Activated CD4-positive, CD25-positive, alpha-beta regulatory T cell (primary cell): ENCODE measurements at regions not wholly inside any gene's neighbourhood (a gene's known extent, or its start where the extent isn't known, plus 50 kb on each side); places are given as distances from the start of the nearest gene placed in this dataset.
"Not testable (repeated sequence)": the region's sequence is repeated elsewhere in the genome, so short reads cannot be mapped to it uniquely, and the experiment has no call there.

Source experiments
- DNase-seq, 4 experiments: peaks; one replicate each; lab custom pipeline; 2025; lab: John Stamatoyannopoulos, UW

GRCh38 chr4:19033816-19034733 is 1012.5 kb upstream of the LCORL start:
- no peak for DNase-seq

DNA sequence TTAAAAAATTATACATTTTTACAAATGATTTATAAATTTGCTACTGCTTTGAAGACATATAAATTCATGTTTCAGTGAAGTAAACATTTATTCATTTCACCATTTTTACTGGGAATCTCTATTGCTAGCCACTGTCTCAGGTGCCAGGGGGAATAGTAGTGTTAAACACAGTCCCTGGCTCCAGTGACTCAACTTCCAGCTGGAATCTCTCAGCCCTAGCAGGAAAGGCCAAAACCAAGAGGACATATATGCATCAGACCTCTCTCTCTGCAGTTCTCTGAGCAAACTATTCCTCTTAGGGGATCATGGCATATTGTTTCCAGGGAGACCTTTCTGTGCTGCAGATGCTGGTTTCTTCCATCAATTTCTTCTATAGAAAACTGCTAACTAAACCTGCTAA is 1009.0 kb upstream of the LCORL start:
- DNase-seq: no peak

GRCh38 chr4:19030048-19030447 is 1008.5 kb upstream of the LCORL start:
- no peak for DNase-seq

DNA sequence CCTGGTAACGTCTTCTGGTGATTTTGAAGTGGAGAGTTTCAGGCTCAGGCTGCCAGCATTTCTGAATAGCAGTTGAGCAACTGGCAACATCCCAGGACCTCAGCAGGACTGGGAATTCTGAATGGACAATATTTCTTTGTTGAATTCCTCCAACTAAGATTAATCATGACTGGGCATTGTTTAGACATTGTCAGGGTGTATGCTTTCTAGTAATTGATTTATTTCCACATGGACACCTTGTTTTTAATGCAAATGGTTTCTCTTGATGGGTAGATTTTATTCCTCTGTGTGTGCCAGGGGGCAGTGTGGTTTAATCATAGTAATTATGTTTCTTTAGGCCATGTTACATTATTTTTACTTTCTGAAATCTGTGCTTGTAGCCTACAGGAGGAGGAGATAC is 1004.7 kb upstream of the LCORL start:
- DNase-seq: no peak

DNA sequence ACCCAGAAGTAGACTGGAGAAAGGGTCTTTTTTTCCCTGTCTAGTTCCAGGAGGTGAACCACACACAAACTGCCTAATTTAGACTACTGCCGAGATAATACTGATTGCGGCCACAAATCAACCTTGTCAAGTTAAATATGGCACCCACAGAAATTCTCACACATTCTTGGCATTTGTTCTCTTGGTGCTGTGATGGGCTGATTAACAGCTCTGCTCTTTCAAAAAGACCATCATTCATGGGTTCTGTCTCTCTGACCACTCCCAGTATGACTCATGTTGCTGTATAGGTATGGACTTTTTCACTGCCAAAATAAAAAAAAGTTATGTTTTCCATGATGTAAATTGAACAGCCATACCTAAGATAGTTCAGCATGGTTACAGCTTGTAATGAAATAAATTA is 1003.5 kb upstream of the LCORL start:
- no peak for DNase-seq

- DNase-seq: no peak
Measured at GRCh38 chr4:19024047-19024446, 1002.5 kb upstream of the LCORL start.

DNA sequence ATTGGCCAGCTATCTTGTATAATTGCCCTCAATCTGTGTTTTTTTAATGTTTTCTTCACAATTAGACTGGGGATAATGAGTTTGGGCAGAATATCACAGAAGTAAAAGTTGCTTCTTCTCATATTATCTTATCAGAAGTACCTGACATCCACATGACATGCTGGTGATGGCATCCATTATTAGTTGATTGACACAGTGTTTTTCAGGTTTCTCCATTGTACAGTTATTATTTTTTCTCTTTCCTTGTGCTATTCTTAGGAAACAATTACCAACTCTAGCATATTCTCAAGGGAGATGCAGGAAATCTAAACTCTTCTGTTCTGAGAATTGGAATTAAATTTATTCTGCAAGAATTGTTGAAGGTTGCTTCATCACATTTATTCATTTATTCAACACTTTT is 1000.1 kb upstream of the LCORL start:
- no peak for DNase-seq

DNA sequence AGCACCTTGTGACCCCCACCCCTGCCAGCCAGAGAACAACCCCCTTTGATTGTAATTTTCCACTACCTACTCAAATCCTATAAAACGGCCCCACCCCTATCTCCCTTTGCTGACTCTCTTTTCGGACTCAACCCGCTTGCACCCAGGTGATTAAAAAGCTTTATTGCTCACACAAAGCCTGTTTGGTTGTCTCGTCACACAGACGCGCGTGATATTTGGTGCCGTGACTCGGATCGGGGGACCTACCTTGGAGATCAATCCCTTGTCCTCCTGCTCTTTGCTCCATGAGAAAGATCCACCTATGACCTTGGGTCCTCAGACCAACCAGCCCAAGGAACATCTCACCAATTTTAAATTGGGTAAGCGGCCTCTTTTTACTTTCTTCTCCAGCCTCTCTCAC is 995.0 kb upstream of the LCORL start:
- not testable (repeated sequence) for DNase-seq

DNA sequence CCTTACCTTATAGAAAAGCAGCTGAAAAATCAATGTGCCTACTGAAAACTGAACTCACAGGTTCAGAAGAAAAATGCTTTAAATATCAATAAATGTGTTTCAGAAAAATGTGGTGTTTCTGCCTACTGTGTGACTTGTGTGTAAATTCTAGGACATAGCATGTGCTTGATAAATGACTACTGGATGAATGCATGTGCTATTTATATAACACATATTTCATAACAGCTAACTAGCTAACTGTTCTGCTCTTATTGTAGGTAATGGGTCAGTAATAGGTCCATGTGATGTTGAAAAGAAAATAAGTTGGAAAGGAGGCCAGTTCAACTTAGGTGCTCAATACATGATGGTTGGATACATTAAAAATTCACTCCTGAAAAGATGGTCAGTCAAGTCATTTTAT is 993.0 kb upstream of the LCORL start:
- DNase-seq: no peak

GRCh38 chr4:19010761-19011160 is 989.2 kb upstream of the LCORL start:
- no peak for DNase-seq

GRCh38 chr4:19009881-19010280 is 988.3 kb upstream of the LCORL start:
- DNase-seq: no peak

- no peak for DNase-seq
Measured at GRCh38 chr4:19005211-19005610, 983.7 kb upstream of the LCORL start.

DNA sequence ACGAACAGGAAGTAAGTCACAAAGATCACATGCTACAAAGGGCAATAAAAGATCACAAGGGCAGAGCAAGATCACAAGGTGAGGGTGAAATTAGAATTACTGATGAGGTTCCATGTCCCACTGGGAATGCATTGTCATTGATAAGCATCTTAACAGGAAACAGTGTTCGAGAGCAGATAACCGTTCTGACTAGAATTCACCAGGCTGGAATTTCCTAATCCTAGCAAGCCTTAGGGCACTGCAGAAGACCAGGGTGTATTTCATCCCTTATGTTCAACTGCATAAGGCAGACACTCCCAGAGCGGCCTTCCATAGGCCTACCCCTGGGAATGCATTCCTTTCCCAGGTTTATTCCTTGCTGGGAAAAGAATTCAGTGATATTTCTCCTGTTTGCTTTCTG is 980.6 kb upstream of the LCORL start:
- no peak for DNase-seq

GRCh38 chr4:18999595-18999994 is 978.0 kb upstream of the LCORL start:
- no peak for DNase-seq

DNA sequence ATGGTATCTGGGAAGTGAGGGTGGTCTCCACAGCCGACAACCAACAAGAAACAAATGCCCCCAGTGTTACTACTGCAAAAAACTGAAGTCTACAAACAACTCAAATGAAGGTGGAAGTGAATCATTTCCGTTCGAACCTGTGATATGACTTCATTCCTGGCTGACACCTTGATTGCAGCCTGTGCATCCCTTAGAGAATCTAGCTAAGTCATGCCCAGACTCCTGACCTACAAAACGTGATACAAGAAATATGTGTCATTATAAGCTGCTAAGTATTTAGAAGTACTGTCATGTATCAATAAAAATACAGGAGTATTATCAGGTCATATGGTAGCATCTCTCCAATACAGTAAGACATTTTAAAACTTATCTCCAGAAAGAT is 959.7 kb upstream of the LCORL start:
- no peak for DNase-seq

DNA sequence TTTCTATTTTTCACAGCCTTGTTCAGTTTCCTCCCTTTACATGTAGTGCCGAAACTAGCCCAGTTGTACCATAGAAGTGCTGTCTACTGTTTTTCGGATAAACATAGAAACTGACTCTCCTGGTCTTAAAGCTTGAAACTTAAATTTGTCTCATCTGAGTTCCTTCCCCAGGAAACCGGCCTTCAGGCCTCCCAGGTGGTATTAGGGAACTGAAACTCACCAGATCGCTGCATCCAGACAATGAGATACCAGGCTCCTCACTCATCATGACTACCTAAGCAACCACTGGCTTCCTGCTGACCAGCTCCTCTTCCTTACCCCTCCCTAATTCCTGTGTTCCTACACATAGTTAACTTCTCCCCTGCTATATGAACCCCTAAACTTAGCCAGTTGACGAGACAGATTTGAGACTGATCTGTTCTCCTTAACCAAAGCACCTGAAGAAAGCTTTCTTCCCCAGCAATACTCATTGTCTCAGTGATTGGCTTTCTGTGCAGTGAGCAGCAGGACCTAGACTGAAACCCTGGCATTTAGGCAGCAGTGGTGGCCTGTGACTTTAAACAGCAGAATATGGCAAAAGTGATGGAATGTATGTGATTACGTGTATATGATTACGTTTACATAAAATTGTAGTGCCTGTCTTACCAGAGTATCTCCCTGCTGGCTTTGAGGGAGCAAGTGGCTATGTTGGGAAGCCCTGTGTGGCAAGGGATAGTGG is 959.1 kb upstream of the LCORL start:
- DNase-seq: no peak

GRCh38 chr4:18976884-18977283 is 955.3 kb upstream of the LCORL start:
- no peak for DNase-seq

DNA sequence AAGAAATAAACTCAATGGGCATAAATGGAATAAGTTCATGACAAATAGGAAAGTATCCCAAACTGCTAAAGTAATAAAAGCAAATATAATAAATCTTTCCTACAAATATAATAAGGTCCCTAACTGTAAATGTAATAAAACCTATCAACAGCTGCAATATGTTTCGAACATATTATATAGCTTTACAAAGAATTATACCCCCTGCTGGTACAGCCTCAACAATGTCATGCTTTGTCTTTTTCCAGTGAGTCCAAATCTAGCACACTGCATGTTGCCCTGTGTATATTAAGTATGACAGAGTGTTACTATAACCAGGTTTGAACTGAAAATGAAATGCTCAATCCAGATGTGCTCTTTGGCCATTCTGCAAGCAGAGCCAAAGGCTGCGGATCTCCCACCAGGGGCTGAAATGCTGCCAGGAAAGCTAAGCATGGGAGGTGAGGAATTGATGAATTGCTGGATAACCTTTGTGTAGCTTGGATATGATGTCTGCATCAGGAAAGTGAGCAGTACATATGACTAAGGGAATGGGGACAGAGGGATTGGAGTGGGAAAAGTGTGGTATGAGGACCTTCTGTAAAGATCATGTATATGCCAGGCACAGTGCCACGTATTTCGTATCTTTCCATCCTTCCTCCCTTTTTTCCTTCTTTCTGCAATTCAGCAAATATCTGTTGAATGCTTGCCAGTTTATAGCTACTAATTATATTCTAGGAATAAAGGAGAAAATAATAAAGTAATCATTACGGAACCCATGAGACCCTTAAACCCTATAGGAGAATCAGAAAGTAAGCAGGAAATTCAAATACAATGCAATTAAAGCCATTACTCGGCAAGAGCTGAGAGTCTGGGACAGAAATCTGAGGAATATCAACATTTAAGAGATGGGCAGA is 954.6 kb upstream of the LCORL start:
- DNase-seq: no peak

DNA sequence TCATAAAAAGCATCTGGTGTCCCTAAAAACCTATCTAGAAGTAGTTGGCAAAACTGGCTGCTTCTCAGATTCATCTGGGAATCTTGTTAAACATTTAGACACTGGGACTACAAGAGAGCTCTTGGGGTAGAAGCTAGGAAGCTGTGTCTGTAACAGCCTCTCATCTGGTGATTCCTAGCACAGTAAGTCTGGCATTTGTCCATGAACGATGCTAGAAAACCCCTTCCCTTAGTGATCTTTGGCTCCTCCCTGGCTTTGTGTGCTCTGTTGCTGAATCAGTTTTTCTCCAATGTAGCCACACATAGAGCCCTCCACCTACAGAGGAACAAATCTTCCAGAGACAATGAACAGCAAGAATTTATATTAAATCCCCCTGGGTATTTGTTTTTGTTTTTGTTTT is 951.7 kb upstream of the LCORL start:
- no peak for DNase-seq

DNA sequence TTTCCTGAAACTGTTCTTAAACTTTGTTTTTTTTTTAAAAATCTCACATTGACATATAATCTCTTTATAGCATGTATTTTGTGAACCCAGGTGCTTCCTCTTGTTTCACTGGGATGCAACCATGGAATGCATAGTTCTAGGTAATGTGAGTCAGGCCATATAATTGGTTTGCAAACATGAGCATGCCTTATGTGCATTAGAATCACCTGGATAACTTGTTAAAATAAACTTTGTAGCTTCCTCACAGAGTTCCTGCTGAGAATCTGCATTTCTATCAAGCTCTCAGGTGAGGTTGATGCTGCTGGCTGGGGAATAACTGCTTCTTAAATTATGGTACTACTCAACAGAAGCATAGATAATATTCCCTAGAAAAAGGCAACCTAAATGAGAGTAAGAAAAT is 940.3 kb upstream of the LCORL start:
- DNase-seq: no peak

DNA sequence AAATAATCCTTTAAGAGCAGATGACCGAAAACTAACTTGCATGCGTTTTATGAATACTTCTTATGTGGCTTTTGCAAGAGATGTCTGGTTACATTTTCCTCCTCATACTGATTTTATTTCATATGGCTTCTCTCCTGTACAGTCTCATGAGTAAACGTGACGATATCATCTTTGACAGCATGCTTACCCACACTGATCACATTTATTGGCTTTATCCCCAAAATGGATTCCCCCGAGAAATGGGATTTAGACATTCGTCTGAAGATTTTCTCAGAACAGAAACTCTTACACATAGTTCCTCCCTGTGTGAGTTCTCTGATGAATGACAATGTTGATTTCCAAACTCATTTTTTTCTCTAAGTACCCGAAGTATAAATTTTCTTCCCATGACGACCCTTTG is 939.7 kb upstream of the LCORL start:
- no peak for DNase-seq

GRCh38 chr4:18957716-18958115 is 936.2 kb upstream of the LCORL start:
- no peak for DNase-seq

DNA sequence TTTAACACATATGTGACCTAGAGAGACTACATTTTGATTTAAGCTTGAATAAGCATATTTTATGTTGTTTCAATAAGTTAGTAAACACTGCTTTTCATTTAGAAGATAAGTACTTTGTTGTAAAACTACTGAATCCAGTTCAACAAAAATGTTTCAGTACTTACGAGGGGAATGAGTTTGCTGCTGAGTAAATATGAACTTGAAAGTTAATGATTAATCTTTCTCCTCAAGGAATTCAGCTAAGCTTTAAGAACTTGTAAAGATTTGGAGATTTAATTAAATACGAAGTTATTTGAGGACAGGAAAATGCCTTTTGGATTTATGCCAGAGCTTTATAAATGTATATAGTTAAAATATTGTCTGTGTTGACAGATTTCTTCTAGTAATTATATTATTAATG is 933.0 kb upstream of the LCORL start:
- no peak for DNase-seq
